ENCODE measurements at regions not wholly inside any gene's neighbourhood (a gene's known extent, or its start where the extent isn't known, plus 50 kb on each side); places are given as distances from the start of the nearest gene placed in this dataset.

- H3K4me1 ChIP-seq: no peaks in the 10 kb centered on the region
- H3K36me3 ChIP-seq: no peaks in the 10 kb centered on the region
- no peak for DNase-seq
- H3K9me3 ChIP-seq: no peaks in the 10 kb centered on the region
- no peak overlapping the region for H3K27ac ChIP-seq
- intact Hi-C loops (cut with DNase I): loop anchor here (10.0 kb wide), 1 partner anchor 414 kb away; no protein-coding TSS in a partner anchor
- no peaks in the 10 kb centered on the region for H3K27me3 ChIP-seq
- no peak overlapping the region for H3K9ac ChIP-seq (ENCODE audit: low read depth in 2 of 2, low read length in 2 of 2)
- H3K4me3 ChIP-seq: no peak overlapping the region
- TF ChIP-seq CTCF (IDR thresholded peaks at IDR 0.05): no peak
Measured at GRCh38 chr14:57068511-57068910, 200.2 kb downstream of the EXOC5 start.

- no peaks in the 10 kb centered on the region for H3K4me1 ChIP-seq
- peak; percentile 42 for TF ChIP-seq CTCF (IDR thresholded peaks at IDR 0.05)
- peak; percentile 33 for DNase-seq
- intact Hi-C loops (cut with DNase I): loop anchor here (10.0 kb wide), 1 partner anchor 412 kb away; no protein-coding TSS in a partner anchor
- no peaks in the 10 kb centered on the region for H3K27me3 ChIP-seq
- H3K36me3 ChIP-seq: no peaks in the 10 kb centered on the region
- H3K4me3 ChIP-seq: no peak overlapping the region
- no peak overlapping the region for H3K9ac ChIP-seq (ENCODE audit: low read depth in 2 of 2, low read length in 2 of 2)
- no peak overlapping the region for H3K27ac ChIP-seq
- H3K9me3 ChIP-seq: no peaks in the 10 kb centered on the region
Measured at GRCh38 chr14:57066887-57067513, 201.7 kb downstream of the EXOC5 start.

- H3K27me3 ChIP-seq: no peaks in the 10 kb centered on the region
- TF ChIP-seq CTCF (IDR thresholded peaks at IDR 0.05): no peak
- no peaks in the 10 kb centered on the region for H3K36me3 ChIP-seq
- DNase-seq: no peak
- no peaks in the 10 kb centered on the region for H3K4me1 ChIP-seq
- no peak overlapping the region for H3K27ac ChIP-seq
- H3K9me3 ChIP-seq: no peaks in the 10 kb centered on the region
- no peak overlapping the region for H3K4me3 ChIP-seq
- intact Hi-C loops (cut with DNase I): loop anchor here (10.0 kb wide), 1 partner anchor 412 kb away; no protein-coding TSS in a partner anchor
- no peak overlapping the region for H3K9ac ChIP-seq (ENCODE audit: low read depth in 2 of 2, low read length in 2 of 2)
Measured at GRCh38 chr14:57066463-57066862, 202.2 kb downstream of the EXOC5 start.

- no peak for DNase-seq
- Histone ChIP-seq H3K9me3 (no peaks in the 10 kb centered on the region), H3K27me3 (no peaks in the 10 kb centered on the region), H3K36me3 (no peaks in the 10 kb centered on the region), H3K27ac (no peak overlapping the region), H3K9ac (ENCODE audit: low read depth in 2 of 2, low read length in 2 of 2) (no peak overlapping the region), H3K4me1 (peaks cover 5% of the 10 kb centered on the region), H3K4me3 (no peak overlapping the region)
- intact Hi-C loops (cut with DNase I): loop anchor here (10.0 kb wide), 1 partner anchor 406 kb away; no protein-coding TSS in a partner anchor
- no peak for TF ChIP-seq CTCF (IDR thresholded peaks at IDR 0.05)
Measured at GRCh38 chr14:57061009-57061711, 207.5 kb downstream of the EXOC5 start.

GRCh38 chr14:57060276-57060955 lies 208.3 kb downstream of the EXOC5 start:
- H3K9ac ChIP-seq (ENCODE audit: low read depth in 2 of 2, low read length in 2 of 2): no peak overlapping the region
- H3K4me1 ChIP-seq: peaks cover 5% of the 10 kb centered on the region
- TF ChIP-seq CTCF (IDR thresholded peaks at IDR 0.05): no peak
- no peaks in the 10 kb centered on the region for H3K9me3 ChIP-seq
- no peak overlapping the region for H3K27ac ChIP-seq
- DNase-seq: no peak
- no peaks in the 10 kb centered on the region for H3K27me3 ChIP-seq
- no peaks in the 10 kb centered on the region for H3K36me3 ChIP-seq
- H3K4me3 ChIP-seq: no peak overlapping the region
- intact Hi-C loops (cut with DNase I): loop anchor here (10.0 kb wide), 1 partner anchor 406 kb away; no protein-coding TSS in a partner anchor
